ENCODE measurements at regions not wholly inside any gene's neighbourhood (a gene's known extent, or its start where the extent isn't known, plus 50 kb on each side); places are given as distances from the start of the nearest gene placed in this dataset.

DNA sequence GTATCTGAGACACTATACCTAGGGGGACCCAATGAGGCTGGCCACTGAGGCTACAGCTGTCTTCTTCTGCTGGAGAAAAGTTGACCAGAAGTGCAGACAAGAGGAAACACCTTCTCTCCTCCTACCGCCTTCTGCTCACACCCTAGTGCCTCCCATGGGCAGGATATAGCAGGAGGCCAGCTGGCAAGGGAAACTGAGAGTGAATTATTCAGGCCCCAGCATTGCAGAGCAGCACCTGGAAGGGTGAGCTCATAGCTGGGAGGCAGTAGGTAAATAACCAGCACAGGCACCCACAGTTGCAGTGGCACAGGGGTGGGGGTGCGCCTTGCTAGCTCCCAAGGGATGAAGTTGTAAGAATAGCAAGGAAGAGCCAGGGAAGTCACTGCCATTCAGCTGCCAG, 267.4 kb upstream of the NCAM1 start:
- TF ChIP-seq JUN (IDR thresholded peaks at IDR 0.05; ENCODE audit: borderline replicate concordance, insufficient read depth, insufficient read length, low read depth), result no peak
- TF ChIP-seq, protein P1, sequence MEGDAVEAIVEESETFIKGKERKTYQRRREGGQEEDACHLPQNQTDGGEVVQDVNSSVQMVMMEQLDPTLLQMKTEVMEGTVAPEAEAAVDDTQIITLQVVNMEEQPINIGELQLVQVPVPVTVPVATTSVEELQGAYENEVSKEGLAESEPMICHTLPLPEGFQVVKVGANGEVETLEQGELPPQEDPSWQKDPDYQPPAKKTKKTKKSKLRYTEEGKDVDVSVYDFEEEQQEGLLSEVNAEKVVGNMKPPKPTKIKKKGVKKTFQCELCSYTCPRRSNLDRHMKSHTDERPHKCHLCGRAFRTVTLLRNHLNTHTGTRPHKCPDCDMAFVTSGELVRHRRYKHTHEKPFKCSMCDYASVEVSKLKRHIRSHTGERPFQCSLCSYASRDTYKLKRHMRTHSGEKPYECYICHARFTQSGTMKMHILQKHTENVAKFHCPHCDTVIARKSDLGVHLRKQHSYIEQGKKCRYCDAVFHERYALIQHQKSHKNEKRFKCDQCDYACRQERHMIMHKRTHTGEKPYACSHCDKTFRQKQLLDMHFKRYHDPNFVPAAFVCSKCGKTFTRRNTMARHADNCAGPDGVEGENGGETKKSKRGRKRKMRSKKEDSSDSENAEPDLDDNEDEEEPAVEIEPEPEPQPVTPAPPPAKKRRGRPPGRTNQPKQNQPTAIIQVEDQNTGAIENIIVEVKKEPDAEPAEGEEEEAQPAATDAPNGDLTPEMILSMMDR (IDR thresholded peaks at IDR 0.05; ENCODE audit: extremely low read depth in 1 of 2, insufficient read depth in 1 of 2, low read depth in 1 of 2, low read length in 2 of 2), result no peak
